ENCODE measurements at regions not wholly inside any gene's neighbourhood (a gene's known extent, or its start where the extent isn't known, plus 50 kb on each side); places are given as distances from the start of the nearest gene placed in this dataset.

DNA sequence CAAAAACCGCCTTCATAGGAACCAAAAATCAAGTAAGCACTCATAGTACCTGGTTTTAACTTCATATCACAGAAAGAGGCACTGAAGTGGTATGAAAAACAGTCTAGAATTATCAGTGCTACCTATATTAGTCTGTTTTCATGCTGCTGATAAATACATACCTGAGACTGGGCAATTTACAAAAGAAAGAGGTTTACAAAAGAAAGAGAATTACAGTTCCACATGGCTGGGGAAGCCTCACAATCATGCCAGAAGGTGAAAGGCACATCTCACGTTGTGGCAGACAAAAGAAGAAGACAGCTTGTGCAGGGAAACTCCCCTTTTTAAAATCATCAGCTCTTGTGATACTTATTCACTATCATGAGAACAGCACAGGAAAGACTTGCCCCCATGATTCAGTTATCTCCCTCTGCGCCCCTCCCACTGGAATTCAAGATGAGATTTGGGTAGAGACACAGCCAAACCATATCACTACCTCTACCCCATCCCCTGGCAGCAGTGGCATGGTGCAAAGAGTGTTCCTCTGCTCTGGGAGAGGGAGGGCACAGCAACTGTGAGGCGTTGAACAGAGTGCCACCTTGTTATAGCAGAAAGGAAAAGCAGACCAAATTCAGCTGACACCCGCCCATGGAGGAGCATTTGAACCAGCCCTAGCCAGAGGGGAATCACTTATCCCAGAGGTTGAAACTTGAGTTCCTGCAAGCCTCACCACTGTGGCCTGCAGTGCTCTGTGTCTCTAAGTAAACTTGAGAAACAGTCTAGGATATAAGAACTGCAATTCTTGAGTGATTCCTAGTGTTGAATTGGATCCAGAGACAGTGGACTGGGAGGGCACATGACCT, 61.9 kb upstream of the PTPRZ1 start:
- Mint-ChIP-seq H3K4me3 (no peak overlapping the region), H3K27ac (no peak overlapping the region), H3K9me3 (peaks cover 10% of the 10 kb centered on the region), H3K36me3 (ENCODE audit: low read depth) (no peaks in the 10 kb centered on the region), H3K27me3 (no peaks in the 10 kb centered on the region), H3K4me1 (ENCODE audit: low read depth) (no peaks in the 10 kb centered on the region)
- no peak for DNase-seq

DNA sequence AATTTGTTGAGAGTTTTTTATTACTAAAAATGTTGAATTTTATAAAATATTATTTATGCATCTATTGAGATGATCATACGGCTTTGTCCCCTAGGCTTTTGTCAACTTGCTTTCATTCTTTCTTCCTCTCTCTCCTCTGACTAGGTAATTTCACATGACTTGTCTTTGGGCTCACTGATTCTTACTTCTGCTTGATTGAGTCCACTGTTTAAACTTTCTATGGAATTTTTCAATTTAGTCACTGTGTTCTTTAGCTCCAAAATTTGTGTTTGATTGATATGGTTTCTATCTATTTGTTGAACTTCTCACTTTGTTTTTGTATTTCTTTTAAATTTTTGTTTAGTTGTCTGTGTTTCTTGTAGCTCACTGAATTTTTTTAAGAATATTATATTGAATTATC, 65.9 kb upstream of the PTPRZ1 start:
- Mint-ChIP-seq H3K4me3 (no peak overlapping the region), H3K27ac (no peak overlapping the region), H3K36me3 (ENCODE audit: low read depth) (no peaks in the 10 kb centered on the region), H3K4me1 (ENCODE audit: low read depth) (no peaks in the 10 kb centered on the region), H3K9me3 (peaks cover 10% of the 10 kb centered on the region), H3K27me3 (no peaks in the 10 kb centered on the region)
- no peak for DNase-seq

DNA sequence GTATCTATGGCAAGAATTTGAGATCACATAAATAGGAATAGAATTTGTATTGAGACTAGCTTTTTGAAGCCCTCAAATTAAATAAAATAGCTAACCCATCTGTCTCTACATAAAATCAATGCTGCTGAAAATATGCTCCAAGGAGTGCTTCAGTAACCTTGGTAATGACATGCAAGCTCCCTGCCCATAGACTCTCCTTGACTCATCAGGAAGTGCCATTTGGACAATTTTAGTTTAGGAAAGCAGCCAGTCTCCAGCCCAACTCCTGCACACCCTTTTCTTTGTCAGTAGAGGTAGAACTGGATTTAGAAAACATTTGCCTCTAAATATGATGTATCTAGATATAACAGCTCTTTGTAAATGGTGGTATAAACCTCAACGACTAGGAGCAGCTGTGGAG, 69.9 kb upstream of the PTPRZ1 start:
- H3K36me3 Mint-ChIP-seq (ENCODE audit: low read depth), result no peaks in the 10 kb centered on the region
- H3K4me3 Mint-ChIP-seq, result no peak overlapping the region
- no peak overlapping the region for H3K27ac Mint-ChIP-seq
- H3K9me3 Mint-ChIP-seq, result peaks cover 9% of the 10 kb centered on the region
- no peaks in the 10 kb centered on the region for H3K27me3 Mint-ChIP-seq
- H3K4me1 Mint-ChIP-seq (ENCODE audit: low read depth), result no peaks in the 10 kb centered on the region
- no peak for DNase-seq

DNA sequence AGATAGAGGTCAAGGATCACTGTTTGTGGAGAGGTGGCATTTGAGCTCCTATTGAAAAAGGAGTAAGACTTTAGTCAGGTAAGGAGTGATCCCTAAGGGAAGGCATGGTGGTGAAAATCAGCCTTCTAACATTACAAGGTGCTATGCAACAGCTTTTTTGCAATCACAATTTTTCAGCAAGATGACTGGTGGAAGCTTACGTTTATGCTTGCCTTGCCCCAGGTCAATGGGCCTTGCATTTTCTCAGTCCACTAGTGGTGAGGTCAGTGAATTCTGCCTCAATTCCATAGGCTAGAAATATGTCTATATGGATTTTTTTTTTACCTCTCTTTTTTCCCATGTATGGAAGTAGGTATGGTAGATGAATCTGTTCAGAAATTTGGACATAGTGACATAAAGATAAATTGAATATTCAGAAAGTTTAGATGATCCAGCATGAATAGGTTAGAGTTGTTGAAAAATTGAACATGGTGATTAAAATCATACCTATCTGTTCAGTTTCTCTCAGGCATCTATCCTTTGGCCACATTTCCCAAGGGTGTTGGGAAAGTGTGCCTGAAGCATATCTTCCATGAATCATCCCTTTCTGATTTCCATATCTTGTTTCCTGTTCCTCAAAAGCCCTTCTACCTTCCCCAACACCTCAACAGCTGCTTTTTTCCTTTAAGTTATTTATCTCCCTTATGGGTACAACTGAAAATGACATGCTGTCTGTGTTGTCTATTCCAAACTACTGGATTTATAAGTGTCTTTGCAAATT, 71.9 kb upstream of the PTPRZ1 start:
- Mint-ChIP-seq H3K27me3 (no peaks in the 10 kb centered on the region), H3K36me3 (ENCODE audit: low read depth) (no peaks in the 10 kb centered on the region), H3K4me3 (no peak overlapping the region), H3K4me1 (ENCODE audit: low read depth) (no peaks in the 10 kb centered on the region), H3K27ac (no peak overlapping the region), H3K9me3 (no peaks in the 10 kb centered on the region)
- no peak for DNase-seq

DNA sequence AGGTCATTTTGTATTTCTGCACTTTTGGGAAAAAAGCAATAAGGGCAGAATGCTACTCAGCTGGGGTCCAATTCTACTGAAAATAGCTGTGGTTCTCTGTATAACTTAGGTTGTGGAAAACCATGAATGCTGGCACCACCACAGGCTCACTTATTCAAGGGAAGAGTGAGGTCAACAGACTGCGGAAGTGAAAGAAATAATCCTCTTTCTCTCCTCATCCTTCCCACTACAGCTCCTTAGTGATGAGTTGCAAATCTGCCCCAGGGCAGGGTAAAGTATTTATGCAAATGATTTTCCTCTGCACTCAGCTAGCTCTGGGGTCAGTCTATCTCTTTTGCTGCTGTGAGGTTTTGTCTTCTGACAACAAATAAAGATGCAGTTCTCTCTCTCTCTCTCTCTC, 74.1 kb upstream of the PTPRZ1 start:
- H3K27ac Mint-ChIP-seq, result no peak overlapping the region
- no peaks in the 10 kb centered on the region for H3K27me3 Mint-ChIP-seq
- H3K9me3 Mint-ChIP-seq, result peaks cover 2% of the 10 kb centered on the region
- H3K4me1 Mint-ChIP-seq (ENCODE audit: low read depth), result no peaks in the 10 kb centered on the region
- H3K36me3 Mint-ChIP-seq (ENCODE audit: low read depth), result no peaks in the 10 kb centered on the region
- no peak overlapping the region for H3K4me3 Mint-ChIP-seq
- no peak for DNase-seq

DNA sequence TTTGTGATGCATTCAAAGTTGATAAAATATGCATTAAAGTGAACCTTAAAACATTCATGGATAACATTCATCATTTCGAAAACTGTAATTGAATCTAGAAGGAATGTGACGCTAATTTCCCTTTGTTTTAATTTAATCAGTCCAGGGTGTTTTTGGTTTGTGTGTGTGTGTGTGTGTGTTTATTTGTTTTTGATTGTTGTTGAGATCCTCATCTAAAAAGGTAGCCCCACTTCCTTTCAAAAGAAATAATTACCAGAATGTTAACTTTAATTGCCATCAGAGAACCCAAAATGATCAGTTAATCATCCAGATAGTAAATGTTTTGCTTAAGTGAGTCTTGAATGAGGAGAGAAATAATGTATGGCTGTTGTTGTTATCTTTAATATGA, 74.5 kb upstream of the PTPRZ1 start:
- no peak overlapping the region for H3K27ac Mint-ChIP-seq
- no peaks in the 10 kb centered on the region for H3K4me1 Mint-ChIP-seq (ENCODE audit: low read depth)
- no peak overlapping the region for H3K4me3 Mint-ChIP-seq
- DNase-seq, result no peak
- H3K36me3 Mint-ChIP-seq (ENCODE audit: low read depth), result no peaks in the 10 kb centered on the region
- H3K27me3 Mint-ChIP-seq, result no peaks in the 10 kb centered on the region
- H3K9me3 Mint-ChIP-seq, result peaks cover 2% of the 10 kb centered on the region

DNA sequence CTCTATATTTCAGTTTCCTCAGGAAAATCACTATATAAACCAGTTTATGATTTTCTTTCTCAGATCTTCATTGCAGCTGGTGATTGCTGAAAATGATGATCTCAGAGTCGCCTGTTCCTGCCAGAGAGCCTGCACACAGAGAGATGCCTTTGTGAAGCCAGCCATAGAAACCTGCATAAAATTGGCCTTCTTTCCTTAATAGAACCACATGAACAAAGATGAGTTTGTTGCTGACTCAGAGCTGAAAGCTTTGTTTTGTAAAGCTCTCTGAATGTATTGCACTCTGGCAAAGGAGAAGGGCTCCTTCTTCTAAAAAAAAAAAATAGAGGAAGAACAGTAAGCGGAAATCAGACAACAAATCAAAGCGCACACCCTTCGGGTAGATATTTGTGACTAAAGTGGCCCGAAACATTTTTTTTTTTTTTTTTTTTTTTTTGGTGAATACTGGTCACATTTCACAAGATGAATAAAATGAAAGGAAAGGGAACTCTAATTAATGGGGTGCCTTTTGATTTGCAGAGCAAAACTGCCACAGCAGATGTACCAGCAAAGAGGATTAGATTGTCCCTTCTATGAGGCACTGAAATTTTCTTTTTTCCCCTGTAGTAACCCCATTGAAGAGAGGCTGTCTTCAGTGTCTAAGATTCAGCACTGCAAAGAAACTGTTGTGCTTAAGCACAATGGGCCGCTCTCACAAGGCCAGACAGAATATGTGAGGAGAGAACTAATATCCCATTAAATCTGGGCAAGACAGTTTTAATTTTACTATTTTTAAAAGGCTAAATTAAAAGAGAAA, 75.1 kb upstream of the PTPRZ1 start:
- Mint-ChIP-seq H3K36me3 (ENCODE audit: low read depth) (no peaks in the 10 kb centered on the region), H3K27ac (no peak overlapping the region), H3K4me3 (no peak overlapping the region), H3K9me3 (peaks cover 2% of the 10 kb centered on the region), H3K27me3 (no peaks in the 10 kb centered on the region), H3K4me1 (ENCODE audit: low read depth) (no peaks in the 10 kb centered on the region)
- no peak for DNase-seq

DNA sequence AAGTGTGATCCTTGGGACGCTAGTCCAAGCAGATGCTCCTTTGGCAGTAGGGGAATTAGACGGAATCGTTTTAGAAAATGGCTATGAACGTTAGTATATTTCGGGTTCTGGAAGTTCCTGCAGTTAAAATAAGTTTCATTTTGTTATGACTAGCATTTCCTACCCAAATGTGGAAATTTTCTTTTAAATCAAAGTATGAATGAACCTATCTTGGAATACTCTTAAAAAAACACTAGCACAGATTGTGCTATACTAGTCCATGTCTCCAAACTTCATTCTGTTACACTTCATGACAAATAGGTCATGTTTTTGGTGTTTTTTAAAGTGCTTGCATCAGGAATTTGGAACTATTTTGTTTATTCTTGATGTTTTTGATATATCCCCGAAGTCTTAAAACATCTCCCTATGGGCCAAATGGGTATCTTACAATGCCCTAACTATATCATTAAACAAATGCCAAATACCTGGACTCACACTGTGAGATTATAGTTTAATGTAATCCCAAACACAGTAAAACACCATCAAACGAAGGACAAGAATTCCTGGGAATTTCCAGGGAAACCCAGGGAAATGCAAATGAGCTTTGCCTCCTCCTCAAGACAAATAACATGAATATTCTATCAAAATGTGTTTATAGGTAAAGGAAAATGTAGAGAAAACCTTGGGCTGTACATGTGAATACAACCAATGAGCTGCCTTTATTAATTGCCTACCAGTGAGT, 75.9 kb upstream of the PTPRZ1 start:
- no peaks in the 10 kb centered on the region for H3K4me1 Mint-ChIP-seq (ENCODE audit: low read depth)
- DNase-seq, result no peak
- no peak overlapping the region for H3K4me3 Mint-ChIP-seq
- H3K36me3 Mint-ChIP-seq (ENCODE audit: low read depth), result no peaks in the 10 kb centered on the region
- H3K27me3 Mint-ChIP-seq, result no peaks in the 10 kb centered on the region
- no peak overlapping the region for H3K27ac Mint-ChIP-seq
- peaks cover 2% of the 10 kb centered on the region for H3K9me3 Mint-ChIP-seq

DNA sequence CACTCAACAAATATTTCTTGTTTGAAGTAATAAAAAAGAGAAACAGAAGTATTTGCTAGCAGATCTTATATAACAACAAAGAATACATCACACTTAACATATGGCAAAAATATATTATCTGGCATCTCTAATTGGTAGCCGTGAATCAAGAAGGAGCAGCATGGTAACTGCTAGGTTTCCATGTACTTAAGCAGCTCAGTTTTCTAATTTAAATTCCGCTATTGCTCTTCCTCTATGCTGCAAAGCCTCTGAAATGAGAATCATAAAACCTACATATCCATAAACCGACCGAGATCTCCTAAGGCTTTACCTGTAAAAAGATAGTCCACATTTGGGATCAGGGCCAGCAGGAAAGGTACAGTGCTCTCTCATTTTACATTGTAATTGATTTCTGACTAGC, 76.6 kb upstream of the PTPRZ1 start:
- no peaks in the 10 kb centered on the region for H3K27me3 Mint-ChIP-seq
- H3K36me3 Mint-ChIP-seq (ENCODE audit: low read depth), result no peaks in the 10 kb centered on the region
- no peaks in the 10 kb centered on the region for H3K4me1 Mint-ChIP-seq (ENCODE audit: low read depth)
- H3K4me3 Mint-ChIP-seq, result no peak overlapping the region
- H3K27ac Mint-ChIP-seq, result no peak overlapping the region
- H3K9me3 Mint-ChIP-seq, result peaks cover 2% of the 10 kb centered on the region
- no peak for DNase-seq

DNA sequence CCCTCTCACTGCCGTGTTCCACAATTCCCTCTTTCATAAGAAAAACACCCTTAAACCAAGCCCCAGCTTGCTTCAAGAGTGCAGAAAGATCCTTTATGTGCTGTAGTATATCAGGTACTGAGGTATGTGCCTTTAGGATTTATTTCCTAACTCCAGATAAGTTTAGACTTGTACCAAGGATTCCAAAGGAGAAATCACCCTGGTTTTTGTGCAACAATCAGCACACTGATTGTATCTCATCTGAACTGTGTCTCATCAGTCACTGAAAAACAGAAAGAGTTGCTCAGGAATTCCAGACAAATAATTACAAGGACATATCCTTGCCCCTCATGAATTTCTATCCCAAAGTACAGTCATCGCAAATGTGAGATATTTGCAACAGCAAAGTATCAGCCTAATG, 77.2 kb upstream of the PTPRZ1 start:
- H3K27me3 Mint-ChIP-seq, result no peaks in the 10 kb centered on the region
- no peaks in the 10 kb centered on the region for H3K4me1 Mint-ChIP-seq (ENCODE audit: low read depth)

DNA sequence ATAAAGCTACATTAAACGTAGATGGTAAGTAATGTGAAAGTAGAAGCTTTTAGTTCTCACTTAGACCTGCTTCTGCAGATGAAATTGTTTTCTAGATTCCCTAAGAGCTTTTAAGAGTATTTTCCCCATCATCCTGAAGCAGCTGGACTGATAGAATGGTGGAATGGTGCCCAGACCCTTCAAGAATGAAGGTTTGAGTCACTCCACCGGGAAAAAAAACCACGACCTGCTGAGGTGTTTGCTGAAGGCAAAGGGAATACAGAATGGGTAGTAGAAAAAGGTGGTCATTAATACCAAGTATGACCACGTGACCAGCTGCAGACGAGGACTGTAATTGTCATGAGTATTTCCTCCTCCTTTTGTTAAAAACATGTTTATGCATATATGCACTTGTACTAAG, 79.2 kb upstream of the PTPRZ1 start:
- Mint-ChIP-seq H3K36me3 (ENCODE audit: low read depth) (no peaks in the 10 kb centered on the region), H3K4me1 (ENCODE audit: low read depth) (no peaks in the 10 kb centered on the region), H3K9me3 (peaks cover 2% of the 10 kb centered on the region), H3K4me3 (no peak overlapping the region), H3K27ac (no peak overlapping the region), H3K27me3 (no peaks in the 10 kb centered on the region)
- DNase-seq, result no peak

More for the DNA sequence above, 77.2 kb upstream of the PTPRZ1 start:
- no peak overlapping the region for H3K27ac Mint-ChIP-seq
- DNase-seq, result no peak
- no peaks in the 10 kb centered on the region for H3K36me3 Mint-ChIP-seq (ENCODE audit: low read depth)
- peaks cover 2% of the 10 kb centered on the region for H3K9me3 Mint-ChIP-seq
- H3K4me3 Mint-ChIP-seq, result no peak overlapping the region

DNA sequence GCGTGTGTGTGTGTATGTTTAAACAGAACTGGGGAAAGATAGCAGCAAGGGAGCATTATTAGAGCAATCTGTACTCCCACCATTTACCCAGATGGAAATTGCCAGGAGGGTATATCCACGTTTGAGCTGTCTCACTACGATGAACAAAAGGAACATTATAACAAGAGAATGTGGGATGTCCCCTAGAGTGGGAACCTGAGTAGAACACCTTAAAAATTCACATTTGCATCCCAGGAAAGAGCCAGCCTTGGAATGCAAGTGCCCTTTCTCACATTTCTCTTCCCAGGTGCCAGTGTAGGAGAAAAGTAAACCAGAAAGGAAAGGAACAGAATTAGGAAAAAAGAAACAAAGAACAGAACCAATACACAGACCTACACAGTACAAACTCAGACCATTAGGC, 95.3 kb upstream of the PTPRZ1 start:
- no peak for DNase-seq
- no peaks in the 10 kb centered on the region for H3K27me3 Mint-ChIP-seq
- H3K27ac Mint-ChIP-seq, result no peak overlapping the region
- no peak overlapping the region for H3K4me3 Mint-ChIP-seq
- H3K4me1 Mint-ChIP-seq (ENCODE audit: low read depth), result no peaks in the 10 kb centered on the region
- no peaks in the 10 kb centered on the region for H3K36me3 Mint-ChIP-seq (ENCODE audit: low read depth)
- H3K9me3 Mint-ChIP-seq, result no peaks in the 10 kb centered on the region

DNA sequence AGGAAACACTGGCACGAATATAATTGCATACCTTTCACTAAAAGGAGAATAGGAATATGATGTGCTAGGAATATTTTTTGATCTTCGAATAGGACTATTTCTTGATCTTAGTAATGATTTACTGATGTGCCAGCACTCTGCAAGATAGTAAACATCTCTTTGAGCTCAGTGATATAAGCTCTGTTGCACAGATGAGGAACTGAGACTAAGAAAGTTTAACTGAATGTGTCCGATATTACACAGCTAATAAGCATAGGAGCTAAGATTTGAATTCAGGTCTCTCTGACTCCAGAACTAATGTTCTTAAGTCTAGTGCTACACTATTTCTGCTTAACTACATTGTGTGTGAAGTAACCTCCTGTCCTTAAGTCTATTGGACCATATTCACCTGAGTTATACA, 98.4 kb upstream of the PTPRZ1 start:
- Mint-ChIP-seq H3K4me3 (no peak overlapping the region), H3K27me3 (no peaks in the 10 kb centered on the region), H3K27ac (no peak overlapping the region), H3K4me1 (ENCODE audit: low read depth) (no peaks in the 10 kb centered on the region), H3K9me3 (no peaks in the 10 kb centered on the region), H3K36me3 (ENCODE audit: low read depth) (no peaks in the 10 kb centered on the region)
- no peak for DNase-seq

DNA sequence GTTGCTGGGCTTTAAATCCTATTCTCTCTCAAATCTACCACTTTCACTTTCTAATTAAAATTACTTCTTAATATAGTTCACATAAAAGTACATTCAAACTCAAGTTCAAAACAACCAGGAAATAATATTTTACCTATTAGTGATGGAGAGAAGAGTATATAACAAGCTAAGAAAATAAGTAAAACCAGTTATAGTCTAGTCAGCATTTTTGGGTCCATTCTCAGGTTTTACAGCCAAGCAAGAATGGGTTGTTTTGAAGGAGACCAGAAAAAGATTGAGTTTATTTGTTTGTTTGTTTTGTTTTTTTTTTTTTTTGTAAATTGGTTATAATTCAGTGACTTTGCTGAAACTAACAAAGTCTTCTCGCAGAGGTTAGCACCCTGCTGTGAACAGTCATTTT, 106.3 kb upstream of the PTPRZ1 start:
- H3K27me3 Mint-ChIP-seq, result no peaks in the 10 kb centered on the region
- H3K4me3 Mint-ChIP-seq, result no peak overlapping the region
- H3K4me1 Mint-ChIP-seq (ENCODE audit: low read depth), result no peaks in the 10 kb centered on the region

More for the DNA sequence above, 106.3 kb upstream of the PTPRZ1 start:
- H3K27ac Mint-ChIP-seq, result no peak overlapping the region
- DNase-seq, result no peak
- H3K9me3 Mint-ChIP-seq, result no peaks in the 10 kb centered on the region
- H3K36me3 Mint-ChIP-seq (ENCODE audit: low read depth), result no peaks in the 10 kb centered on the region

All from activated T-cell treated with anti-CD3 and anti-CD28 coated beads, Interleukin-2, amount 50 U/mL, for 24 hours (primary cell).